ENCODE measurements at regions not wholly inside any gene's neighbourhood (a gene's known extent, or its start where the extent isn't known, plus 50 kb on each side); places are given as distances from the start of the nearest gene placed in this dataset.

DNA sequence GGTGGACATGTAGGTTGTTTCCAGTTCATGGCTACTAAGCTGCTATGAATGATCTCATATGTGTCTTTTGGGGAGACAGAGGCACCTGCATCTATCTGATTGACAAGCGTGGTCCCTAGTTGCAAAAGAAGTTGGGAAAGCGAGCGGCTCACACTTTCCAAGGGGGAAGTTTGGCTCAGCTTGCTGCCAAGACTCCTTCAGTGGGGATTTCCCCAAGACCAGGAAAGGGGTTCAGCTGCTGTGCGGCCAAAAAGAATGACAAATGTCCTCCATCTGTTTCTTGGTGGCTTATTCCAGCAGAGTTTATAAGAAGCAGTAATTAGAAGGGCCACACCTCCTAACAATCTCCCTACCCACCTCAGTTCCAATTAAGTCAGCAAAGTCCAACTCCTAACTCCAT is 128.5 kb upstream of the GALNT2 start:
- H3K9me3 ChIP-seq (ENCODE audit: control insufficient read depth, low read depth, low read length), result no peaks in the 10 kb centered on the region
- no peaks in the 10 kb centered on the region for H3K36me3 ChIP-seq (ENCODE audit: control insufficient read depth in 2 of 2, extremely low read depth in 1 of 2, insufficient read depth in 2 of 2, low read length in 2 of 2)
- no peaks in the 10 kb centered on the region for H3K79me2 ChIP-seq (ENCODE audit: control insufficient read depth, insufficient read depth, low read length)
- H3K4me3 ChIP-seq (ENCODE audit: control insufficient read depth in 2 of 3, extremely low read depth in 1 of 3, insufficient read depth in 2 of 3, low read depth in 1 of 3, low read length in 3 of 3), result no peak overlapping the region
- H4K20me1 ChIP-seq (ENCODE audit: control insufficient read depth, extremely low read depth, insufficient read depth, low read length), result no peaks in the 10 kb centered on the region
- TF ChIP-seq, protein P1, sequence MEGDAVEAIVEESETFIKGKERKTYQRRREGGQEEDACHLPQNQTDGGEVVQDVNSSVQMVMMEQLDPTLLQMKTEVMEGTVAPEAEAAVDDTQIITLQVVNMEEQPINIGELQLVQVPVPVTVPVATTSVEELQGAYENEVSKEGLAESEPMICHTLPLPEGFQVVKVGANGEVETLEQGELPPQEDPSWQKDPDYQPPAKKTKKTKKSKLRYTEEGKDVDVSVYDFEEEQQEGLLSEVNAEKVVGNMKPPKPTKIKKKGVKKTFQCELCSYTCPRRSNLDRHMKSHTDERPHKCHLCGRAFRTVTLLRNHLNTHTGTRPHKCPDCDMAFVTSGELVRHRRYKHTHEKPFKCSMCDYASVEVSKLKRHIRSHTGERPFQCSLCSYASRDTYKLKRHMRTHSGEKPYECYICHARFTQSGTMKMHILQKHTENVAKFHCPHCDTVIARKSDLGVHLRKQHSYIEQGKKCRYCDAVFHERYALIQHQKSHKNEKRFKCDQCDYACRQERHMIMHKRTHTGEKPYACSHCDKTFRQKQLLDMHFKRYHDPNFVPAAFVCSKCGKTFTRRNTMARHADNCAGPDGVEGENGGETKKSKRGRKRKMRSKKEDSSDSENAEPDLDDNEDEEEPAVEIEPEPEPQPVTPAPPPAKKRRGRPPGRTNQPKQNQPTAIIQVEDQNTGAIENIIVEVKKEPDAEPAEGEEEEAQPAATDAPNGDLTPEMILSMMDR (optimal IDR thresholded peaks at IDR 0.05 in 1 of 3, IDR thresholded peaks at IDR 0.05 in 1 of 3, conservative IDR thresholded peaks at IDR 0.05 in 1 of 3; ENCODE audit: extremely low read depth in 1 of 3, insufficient read depth in 2 of 3, low read length in 3 of 3), result no peak
- TF ChIP-seq EZH2 (IDR thresholded peaks at IDR 0.05; ENCODE audit: low read length), result no peak
- H3K9me1 ChIP-seq (ENCODE audit: control insufficient read depth, extremely low read depth, insufficient read depth, low read length), result no peaks in the 10 kb centered on the region
- peaks cover 4% of the 10 kb centered on the region for H3K27me3 ChIP-seq (ENCODE audit: control insufficient read depth, extremely low read depth, insufficient read depth, low read length)
- FAIRE-seq, result no peak
- no peak overlapping the region for H3K4me2 ChIP-seq (ENCODE audit: control insufficient read depth, extremely low read depth, insufficient read depth, low read depth, low read length)
- H2AFZ ChIP-seq (ENCODE audit: control insufficient read depth, low read length), result no peak overlapping the region
- H3K4me1 ChIP-seq (ENCODE audit: control insufficient read depth, extremely low read depth, insufficient read depth, low read length), result no peaks in the 10 kb centered on the region
- no peak overlapping the region for H3K27ac ChIP-seq (ENCODE audit: control insufficient read depth, insufficient read depth, low read length)
- no peak overlapping the region for H3K9ac ChIP-seq (ENCODE audit: control insufficient read depth, extremely low read depth, insufficient read depth, low read length)
- DNase-seq (ENCODE audit: low read depth, low spot score), result no peak
- dilution Hi-C loops (cut with MboI; ENCODE audit: extremely low pct_ligation_motif_present, low sequenced_read_pairs), result no loop called here

DNA sequence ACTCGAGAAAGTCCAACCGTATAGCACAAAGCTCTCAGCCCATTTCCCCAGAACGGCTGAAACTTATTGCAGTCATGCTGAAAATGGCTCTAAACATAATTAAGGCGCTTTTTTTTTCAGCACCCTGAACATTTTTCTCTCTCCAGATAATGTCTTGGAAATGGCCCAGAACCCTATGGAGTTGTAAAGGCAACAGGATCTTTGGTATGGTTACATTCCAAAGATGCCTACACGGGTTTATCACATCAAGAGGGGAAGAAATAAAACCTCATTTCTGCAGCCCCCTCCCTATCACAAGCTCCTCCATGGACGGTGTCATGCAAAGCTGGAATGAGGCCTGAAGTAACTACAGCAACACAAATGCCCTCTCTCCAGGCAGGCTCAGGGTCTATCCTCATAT is 126.4 kb upstream of the GALNT2 start:
- H3K9me1 ChIP-seq (ENCODE audit: control insufficient read depth, extremely low read depth, insufficient read depth, low read length), result no peaks in the 10 kb centered on the region
- H3K27me3 ChIP-seq (ENCODE audit: control insufficient read depth, extremely low read depth, insufficient read depth, low read length), result peaks cover 4% of the 10 kb centered on the region
- no peak overlapping the region for H2AFZ ChIP-seq (ENCODE audit: control insufficient read depth, low read length)
- H3K4me3 ChIP-seq (ENCODE audit: control insufficient read depth in 2 of 3, extremely low read depth in 1 of 3, insufficient read depth in 2 of 3, low read depth in 1 of 3, low read length in 3 of 3), result no peak overlapping the region
- no peaks in the 10 kb centered on the region for H3K36me3 ChIP-seq (ENCODE audit: control insufficient read depth in 2 of 2, extremely low read depth in 1 of 2, insufficient read depth in 2 of 2, low read length in 2 of 2)
- no peak overlapping the region for H3K4me2 ChIP-seq (ENCODE audit: control insufficient read depth, extremely low read depth, insufficient read depth, low read depth, low read length)
- no peaks in the 10 kb centered on the region for H3K4me1 ChIP-seq (ENCODE audit: control insufficient read depth, extremely low read depth, insufficient read depth, low read length)
- TF ChIP-seq, protein P1 (optimal IDR thresholded peaks at IDR 0.05 in 1 of 3, IDR thresholded peaks at IDR 0.05 in 1 of 3, conservative IDR thresholded peaks at IDR 0.05 in 1 of 3; ENCODE audit: extremely low read depth in 1 of 3, insufficient read depth in 2 of 3, low read length in 3 of 3), result no peak
- TF ChIP-seq EZH2 (IDR thresholded peaks at IDR 0.05; ENCODE audit: low read length), result no peak
- no peaks in the 10 kb centered on the region for H3K79me2 ChIP-seq (ENCODE audit: control insufficient read depth, insufficient read depth, low read length)
- H3K9me3 ChIP-seq (ENCODE audit: control insufficient read depth, low read depth, low read length), result no peaks in the 10 kb centered on the region
- no peak overlapping the region for H3K9ac ChIP-seq (ENCODE audit: control insufficient read depth, extremely low read depth, insufficient read depth, low read length)
- H3K27ac ChIP-seq (ENCODE audit: control insufficient read depth, insufficient read depth, low read length), result no peak overlapping the region
- dilution Hi-C loops (cut with MboI; ENCODE audit: extremely low pct_ligation_motif_present, low sequenced_read_pairs), result no loop called here
- no peak for DNase-seq (ENCODE audit: low read depth, low spot score)
- no peak for FAIRE-seq
- H4K20me1 ChIP-seq (ENCODE audit: control insufficient read depth, extremely low read depth, insufficient read depth, low read length), result no peaks in the 10 kb centered on the region

Measured in keratinocyte (primary cell).